ENCODE measurements at regions not wholly inside any gene's neighbourhood (a gene's known extent, or its start where the extent isn't known, plus 50 kb on each side); places are given as distances from the start of the nearest gene placed in this dataset.
"Not testable (repeated sequence)": the region's sequence is repeated elsewhere in the genome, so short reads cannot be mapped to it uniquely, and the experiment has no call there.

DNA sequence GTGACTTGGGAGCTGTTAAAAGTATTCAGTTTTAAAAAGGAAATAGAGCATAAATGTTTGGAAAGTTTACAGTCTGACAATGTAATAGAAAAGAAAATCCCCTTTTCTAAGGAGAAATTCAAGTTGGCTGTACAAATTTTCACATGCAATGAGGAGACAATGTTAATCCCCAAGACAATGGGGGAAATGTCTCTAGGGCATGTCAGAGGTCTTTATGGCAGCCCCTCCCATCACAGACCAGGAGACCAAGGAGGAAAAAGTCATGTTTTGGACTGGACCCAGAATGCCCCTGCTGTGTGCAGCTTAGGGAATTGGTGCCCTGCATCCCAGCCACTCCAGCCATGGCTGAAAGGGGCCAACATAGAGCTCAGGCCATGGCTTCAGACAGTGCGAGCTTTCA is 831.1 kb upstream of the ADGRL3 start:
- no peak for DNase-seq

DNA sequence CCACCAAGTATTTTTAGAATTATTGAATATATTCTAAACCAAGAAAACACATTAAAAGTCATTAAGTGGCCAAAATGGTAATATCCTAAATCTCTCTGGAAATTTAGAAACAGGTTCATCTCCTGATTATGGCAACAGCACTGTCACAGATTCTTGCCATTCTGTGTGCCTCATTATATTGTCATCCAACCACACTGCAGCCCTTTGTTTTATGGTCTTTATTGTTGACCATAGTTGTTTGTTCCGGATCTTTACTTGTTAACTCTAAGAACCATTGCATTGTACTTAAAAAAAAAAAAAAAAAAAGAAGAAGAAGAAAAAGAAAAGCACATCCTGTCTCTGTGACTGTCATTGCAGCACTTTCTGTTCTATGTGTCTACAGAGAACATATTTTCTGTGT is 822.1 kb upstream of the ADGRL3 start:
- DNase-seq: no peak

DNA sequence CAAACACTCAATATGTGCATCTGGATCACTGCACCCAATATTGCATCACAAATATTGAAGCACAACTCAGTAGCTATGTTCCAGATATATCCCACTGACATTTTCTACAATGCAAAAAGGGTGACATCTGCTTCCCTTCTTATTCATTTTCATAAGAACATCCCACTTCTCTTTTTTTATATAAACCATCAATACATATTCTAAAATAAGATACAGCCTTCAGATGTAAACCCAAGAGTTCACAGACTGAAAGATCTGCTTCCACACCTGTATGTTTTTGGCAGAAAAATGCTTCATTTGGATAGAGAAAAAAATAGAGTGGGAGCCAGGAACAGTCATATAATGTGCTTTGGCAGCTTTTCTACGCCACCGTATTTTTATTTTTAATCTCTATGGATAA is 815.6 kb upstream of the ADGRL3 start:
- no peak for DNase-seq

DNA sequence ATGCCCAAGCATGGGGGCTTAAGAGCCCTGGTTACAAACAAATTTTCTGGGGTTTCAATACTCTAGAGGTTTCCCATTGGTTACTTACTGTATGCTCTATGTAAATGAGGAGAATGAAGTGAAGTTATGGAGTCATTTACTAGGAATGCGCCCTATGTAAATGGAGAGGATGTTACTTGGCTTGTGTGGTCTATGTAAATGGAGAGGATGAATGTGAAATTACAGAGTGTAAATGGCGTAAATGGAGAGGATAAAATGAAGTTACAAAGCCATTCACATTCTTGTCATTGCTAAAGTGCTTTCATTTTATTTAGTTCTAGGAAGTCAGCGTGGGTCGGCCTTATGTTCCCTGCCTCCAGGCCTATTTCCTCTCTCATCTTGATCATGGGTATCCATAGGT is 810.5 kb upstream of the ADGRL3 start:
- DNase-seq: peak; percentile 3

DNA sequence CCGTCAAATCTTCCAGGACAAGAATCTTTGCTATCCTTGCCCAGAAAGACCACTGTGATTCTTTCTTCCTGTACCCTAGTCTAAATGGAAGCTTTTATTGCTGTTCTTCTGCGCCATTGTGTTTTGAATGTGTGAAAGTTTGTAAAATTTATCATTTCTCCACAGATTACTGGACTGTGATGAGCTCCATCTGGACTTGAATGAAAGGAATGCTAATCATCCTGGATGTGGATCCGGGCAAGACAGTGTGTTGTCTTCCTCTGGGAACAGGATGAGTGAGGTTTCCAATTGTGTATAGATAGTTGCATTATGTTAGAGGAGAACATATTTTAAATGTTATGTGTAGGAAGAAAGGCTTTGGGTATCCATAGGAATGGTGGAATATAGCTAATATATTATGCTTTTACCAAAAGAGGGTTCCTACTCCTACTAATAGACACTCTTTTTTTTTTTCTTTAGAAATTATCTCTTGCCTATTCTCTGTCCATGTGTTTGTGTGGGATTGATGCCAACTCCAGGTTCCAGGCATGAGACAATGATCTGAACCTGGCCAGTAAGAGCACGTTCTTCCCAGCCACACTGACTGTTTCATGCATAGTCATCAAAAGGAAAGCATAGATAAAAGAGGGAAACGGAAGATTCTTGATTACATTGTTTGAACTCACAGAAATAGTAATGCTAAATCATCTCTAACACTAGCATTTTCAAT is 803.6 kb upstream of the ADGRL3 start:
- peak; percentile 47 for DNase-seq

DNA sequence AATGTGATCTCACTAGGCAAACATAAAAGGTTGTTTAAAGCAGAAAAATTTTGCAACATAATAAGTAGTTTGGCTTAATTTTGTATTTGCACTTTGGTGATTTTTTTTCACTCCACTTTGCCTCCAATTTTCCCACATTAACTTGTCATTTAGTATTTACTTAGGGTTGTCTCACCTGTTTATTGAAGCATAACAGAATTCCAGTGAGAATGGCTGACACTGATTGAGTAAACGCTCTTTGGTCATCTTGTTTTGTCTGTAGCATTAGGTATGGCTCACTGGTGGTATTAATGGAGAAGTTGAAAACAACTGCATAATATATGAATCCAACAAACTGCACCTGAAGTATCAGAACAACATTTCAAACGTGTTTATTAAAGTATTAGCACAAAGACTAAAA is 799.5 kb upstream of the ADGRL3 start:
- DNase-seq: no peak

DNA sequence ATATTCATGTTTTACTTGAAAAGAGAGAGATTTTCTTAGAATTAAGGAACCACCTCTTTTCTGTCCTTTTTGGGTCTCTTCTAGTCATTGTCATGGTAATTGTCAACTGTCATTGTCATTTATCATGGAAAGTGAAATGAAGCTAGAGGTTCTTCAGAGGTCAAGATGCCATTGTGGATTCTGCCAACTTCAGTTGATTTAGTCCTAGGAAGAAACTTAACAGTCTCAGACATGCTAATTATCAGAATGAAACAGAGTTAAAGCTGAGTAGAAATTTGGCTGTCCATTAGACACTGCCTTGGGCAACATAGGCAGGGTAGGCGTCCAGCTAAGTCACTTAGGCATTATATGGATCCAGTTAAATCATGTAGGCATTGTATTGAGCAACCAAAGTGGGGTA is 796.1 kb upstream of the ADGRL3 start:
- no peak for DNase-seq

DNA sequence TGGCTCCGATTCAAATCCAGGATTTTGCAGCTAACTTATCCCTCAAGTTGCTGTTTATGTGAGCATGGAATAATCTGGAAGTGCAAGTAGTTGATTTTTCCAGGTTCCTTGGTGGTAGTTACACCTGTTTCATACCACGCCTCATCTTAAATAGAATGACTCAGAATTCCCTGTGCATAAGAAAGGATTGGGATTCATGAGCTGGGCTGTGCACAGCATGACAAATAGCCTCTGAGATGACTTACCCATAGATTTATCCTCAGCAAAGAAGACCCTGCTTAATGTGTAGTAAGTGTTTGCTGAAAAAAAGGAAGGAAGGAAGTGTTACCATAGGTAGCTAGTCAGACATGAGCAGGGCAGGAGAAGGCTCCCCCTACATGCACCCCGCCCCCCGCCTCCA is 777.7 kb upstream of the ADGRL3 start:
- DNase-seq: no peak

DNA sequence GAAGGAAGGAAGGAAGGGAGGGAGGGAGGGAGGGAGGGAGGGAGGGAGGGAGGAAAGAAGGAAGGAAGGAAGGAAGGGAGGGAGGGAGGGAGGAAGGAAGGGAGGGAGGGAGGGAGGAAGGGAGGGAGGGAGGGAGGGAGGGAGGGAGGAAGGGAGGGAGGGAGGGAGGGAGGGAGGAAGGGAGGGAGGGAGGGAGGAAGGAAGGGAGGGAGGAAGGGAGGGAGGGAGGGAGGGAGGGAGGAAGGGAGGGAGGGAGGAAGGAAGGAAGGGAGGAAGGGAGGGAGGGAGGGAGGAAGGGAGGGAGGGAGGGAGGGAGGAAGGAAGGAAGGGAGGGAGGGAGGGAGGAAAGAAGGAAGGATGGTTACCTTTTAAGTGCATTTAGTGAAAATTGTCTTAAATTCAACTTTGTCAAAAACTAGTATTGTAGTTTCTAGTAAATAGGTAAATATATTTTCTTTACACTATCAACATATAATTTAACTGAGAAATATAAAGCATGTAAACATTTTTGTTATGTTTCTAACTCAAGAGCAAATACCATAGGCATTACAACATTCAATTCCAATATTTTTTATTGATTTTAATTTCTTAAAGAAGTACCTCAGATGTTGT is 776.4 kb upstream of the ADGRL3 start:
- DNase-seq: not testable (repeated sequence)

DNA sequence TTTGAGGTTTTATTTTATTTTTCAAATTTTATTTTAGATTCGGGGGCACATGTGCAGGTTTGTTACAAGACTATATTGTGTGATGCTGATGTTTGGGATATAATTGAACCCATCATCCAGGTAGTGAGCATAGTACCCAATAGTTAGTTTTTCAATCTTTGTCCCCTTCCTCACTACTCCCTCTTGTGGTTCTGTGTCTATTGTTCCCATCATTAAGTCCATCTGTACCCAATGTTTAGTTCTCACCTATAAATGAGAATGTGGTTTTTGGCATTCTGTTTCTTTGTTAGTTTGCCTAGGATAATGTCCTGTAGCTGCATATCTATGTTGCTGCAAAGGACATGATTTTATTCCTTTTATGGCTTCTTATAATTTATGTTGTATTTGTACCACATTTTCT is 767.2 kb upstream of the ADGRL3 start:
- no peak for DNase-seq

DNA sequence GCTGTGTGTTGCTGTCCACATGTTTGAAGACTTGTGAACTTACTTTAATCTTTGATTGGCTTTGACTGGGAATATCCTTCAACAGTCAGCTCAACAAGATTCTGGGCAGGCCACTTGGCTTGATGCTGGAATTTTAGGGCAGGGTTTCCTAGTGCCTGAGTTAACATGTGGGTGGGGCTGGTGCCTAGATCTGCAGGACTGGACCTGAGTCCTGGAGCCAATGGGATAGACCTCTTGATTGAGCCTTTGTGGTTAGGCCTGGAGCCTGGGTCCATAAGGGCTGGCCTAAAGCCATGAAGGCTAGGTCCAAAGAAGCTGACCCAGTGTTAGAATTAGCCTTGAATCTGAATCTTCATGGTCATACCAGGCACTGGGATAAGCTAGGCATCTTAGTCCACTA is 757.1 kb upstream of the ADGRL3 start:
- no peak for DNase-seq

DNA sequence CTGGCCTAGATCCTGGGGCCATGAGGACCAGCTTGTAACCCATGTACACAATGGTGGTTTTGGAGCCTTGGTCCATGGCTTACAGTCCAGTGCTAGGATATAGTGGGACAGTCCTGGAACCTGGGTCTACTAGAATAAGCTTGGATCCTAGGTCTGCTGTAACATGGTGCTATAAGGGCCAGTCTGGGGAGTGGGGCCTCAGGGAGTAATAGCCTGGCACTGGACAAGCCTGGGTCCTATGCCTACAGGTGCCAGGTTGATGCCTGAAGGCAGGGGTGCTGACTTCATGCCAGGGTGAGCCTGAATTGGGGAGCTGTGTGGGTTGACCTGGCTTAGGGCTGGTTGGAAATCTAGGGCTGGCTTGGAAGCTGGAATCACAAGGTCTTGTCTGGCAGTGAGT is 756.3 kb upstream of the ADGRL3 start:
- no peak for DNase-seq

DNA sequence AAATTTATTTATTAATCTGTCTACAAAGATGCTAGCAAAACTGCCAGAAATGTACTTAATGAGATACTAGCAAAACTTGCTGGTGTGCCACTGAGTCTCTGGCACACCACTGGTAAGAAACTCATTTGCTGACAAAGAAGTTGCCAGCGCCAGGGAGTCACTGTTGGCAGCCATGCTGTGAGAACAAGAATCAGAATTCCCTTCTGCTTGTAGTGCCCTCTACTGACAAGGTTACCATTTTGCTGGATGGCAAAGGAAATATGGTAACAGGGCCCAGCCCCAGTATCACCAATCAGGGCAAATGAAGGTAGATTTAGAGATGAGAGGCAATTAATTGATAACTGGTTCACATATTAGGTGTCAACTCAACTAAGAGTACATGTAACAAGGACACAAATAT is 750.1 kb upstream of the ADGRL3 start:
- DNase-seq: no peak

DNA sequence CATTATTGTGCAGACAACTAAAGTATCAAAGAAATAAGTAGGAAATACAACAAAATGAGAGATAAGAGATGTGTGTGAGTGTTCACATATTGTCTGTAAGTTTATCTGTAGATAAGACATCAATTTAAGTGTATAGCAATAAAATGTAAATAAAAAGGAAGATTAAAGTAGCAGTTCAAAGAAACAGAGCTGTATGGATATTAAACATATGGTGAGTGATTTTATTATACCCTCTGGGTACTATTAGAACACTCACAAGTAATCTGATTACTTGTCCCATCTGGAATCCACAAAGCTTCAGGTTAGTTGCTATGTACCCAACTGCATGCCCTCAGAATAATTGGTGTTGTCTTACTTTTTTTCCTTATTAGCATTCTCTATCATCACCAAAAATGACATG is 747.9 kb upstream of the ADGRL3 start:
- no peak for DNase-seq

DNA sequence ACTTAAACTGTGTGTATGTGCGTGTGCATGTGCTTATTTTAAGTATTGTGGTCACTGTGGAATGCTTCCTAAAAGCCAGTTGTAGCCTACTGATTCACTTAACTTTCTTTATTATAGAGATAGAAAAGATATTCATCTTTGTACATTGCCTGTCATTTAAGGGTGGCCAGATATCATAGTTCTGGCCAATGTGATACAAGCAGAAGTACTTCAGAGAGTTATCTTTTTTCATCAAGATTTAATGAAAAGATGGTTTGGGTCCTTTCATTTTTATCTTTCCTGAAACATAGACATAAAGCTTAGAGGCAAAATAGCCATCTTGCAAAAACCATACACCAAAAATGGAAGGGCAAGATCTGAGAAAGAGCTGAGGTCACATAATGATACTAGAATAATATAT is 744.7 kb upstream of the ADGRL3 start:
- no peak for DNase-seq

DNA sequence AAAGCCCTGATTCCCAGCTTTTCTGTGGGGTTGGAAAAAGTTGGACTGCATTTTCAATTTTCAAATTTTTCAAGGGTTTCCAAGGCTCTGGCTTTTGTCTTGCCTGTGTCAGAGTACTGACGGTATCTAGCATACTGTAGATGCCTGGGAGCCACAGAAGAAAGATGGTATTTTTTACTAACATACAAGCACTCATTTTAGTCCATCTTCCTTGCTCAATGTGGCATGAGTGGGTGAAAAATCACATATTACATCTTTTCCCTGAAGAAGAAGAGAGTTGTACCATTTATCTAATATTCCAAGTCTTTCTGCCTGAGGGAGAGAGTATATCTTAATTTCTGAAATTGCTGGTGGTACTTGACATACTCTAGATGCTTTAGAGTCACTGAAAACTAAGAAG is 738.6 kb upstream of the ADGRL3 start:
- DNase-seq: no peak

DNA sequence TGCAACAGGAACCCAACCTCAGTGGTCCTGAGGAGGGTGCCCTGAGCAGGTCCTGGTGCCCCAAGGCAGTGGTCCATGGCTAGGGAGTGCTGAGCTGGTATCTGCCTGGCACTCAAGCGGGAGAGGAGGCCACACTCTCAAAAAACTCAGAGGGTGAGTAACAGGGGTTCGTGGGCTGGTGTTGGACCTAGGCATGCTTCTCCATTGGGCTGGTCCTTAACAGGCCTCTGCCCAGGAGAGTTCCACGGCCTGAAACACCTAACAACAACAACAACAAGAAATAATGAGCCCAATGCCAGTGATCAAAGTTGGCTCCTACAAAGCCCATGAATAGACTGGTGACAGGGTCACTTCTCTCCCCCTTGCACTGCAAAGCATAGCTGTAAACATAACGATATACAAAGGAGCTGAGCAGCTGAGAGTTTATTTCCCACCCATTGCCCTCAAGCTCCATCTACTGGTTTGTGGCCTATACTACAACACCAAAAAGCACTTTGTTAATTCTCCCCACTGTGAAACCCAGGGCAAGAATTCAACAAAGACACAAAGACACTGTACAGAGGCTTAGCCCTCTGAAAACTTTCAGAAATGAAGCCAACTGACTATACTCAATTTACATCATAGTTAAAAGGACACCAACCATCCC is 736.1 kb upstream of the ADGRL3 start:
- peak; percentile 15 for DNase-seq

DNA sequence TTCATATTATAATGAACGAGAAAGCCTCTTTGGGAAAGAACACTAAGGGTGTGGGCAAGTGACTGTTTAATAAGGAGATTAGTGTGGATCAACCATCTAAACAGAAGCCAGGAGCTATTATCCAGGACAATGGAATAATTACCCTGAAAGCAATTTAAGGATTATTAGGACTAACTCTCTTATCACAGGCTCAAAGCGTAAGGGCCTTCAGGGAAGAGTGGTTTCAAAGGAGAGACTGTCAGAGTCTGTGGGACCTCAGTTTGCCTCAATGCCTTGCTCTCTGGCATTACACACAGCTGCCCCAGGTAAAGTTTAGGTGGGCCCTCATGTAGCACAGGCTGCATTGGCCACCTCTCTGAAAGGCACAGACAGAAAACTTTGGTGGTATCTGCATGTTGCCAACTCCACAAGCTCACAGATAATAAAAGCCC is 717.2 kb upstream of the ADGRL3 start:
- no peak for DNase-seq

DNA sequence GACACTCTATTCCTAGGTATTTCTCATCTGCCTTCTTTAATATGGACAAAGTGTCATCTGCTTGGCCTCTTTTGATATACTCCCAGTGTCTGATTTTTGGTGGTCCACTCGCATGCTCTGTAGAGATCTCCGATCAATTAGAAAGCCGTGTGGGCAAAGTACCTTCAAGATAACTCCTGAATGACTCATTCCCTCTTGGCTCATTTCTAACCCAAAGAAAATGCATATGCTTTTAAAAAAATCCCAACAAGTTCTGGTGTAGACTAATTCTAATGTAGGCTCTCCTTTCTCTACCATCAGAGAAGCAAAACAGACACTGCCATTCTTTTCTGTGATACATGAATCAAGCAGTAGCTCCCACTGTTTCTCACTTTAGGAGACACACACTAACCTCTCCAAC is 714.9 kb upstream of the ADGRL3 start:
- DNase-seq: no peak

DNA sequence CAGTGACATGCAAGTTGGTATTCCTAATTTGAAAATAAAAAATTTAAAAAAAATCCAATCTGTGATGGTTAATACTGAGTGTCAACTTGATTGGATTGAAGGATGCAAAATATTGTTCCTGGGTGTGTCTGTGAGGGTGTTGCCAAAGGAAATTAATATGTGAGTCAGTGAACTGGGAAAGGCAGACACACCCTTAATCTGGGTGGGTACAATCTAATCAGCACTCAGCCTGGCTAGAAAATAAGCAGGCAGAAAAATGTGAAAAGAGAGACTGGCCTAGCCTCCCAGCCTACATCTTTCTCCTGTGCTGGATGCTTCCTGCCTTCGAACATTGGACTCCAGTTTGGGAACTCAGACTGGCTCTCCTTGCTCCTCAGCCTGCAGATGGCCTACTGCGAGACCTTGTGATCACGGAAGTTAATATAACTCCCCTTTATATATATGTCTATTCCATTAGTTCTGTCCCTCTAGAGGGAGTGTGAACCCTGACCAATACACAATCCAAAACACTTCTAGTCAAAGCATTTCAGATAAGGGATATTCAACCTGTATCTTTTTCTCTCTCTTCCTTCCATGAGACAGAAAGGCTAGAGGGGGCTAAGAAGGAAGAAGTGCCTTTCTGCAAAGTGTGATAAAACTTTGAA is 712.9 kb upstream of the ADGRL3 start:
- DNase-seq: not testable (repeated sequence)

DNA sequence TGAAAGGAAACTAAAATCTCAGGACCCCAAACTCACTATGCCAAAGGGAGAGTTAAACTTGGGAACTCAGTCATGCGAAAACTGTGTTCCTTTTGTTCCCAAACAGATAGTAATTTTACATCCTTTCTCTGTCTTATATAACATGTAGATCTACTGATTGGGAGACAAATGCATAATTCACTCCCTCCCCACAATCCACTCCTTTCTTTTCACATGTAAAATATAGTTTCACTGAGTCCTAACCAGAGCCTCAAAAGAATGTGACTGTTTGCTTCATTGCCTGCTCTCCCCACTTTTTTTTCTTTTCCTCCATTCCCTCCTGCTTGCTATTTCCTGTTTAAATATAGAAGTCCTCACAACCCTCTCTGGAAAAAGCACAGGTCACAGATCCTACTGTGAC is 699.3 kb upstream of the ADGRL3 start:
- no peak for DNase-seq

DNA sequence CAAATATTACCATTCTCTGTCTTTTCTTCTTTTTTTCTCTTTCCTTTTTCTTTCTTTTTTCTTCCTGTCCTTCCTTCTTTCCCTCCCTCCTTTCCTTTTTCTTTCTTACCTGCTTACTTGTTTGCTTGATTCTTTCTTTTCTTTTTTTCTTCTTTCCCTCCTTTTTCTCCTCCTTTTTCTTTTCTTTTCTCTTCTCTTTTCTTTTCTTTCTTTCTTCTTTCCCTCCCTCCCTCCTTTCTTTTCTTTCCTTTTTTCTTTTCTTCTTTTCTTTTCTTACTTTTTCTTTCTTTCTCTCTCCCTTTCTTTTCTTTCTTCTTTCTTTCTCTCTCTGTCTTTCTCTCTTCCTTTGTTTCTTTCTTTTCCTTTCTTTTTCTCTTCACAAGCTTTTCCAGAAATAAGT is 697.4 kb upstream of the ADGRL3 start:
- DNase-seq: no peak

DNA sequence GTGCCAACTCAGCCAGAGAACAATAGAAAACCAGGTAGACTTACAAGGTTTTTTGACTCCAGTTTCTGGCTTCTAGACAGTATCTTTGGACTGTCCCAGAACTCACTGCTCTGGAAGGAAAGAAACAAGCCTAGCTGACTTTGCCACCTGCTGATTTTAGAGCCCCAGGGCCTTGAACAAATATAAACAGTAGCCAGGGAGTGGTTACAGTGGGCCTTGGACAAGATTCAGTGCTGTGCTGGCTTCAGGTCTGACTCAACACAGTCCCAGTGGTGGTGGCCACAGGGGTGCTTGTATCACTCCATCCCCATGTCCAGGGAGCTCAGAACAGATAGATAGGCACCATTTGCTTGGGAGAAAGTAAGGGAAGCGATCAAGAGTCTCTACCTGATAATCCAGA is 694.1 kb upstream of the ADGRL3 start:
- DNase-seq: no peak

DNA sequence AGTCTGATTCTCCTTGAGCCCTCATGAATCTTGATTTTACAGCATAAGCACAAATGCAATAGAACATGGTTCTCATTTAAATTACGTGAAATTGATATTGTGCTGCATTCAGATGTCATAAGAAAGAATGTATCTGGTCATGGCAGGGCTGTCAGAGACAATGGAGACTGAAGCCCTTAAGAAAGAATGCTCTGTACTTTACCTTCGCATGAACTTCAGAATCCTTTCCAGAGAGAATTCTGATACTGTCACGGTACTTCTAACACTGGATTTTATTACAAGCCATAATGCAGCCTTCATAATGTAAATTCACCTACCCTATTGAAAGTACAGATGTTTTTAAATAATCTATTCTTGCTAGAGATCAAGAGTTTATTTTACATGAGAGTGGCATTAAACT is 677.9 kb upstream of the ADGRL3 start:
- DNase-seq: no peak
